CD4-positive, alpha-beta T cell treated with Interleukin-12 subunit alpha and Interleukin-12 subunit beta, for 1 hour (primary cell): ENCODE measurements at regions not wholly inside any gene's neighbourhood (a gene's known extent, or its start where the extent isn't known, plus 50 kb on each side); places are given as distances from the start of the nearest gene placed in this dataset.
A peak's percentile ranks its signal among the peaks of the same experiment; 100 is the strongest.

Experiments used
- DNase-seq: peaks from one replicate; pipeline ENCODE4 v3.0.0-alpha.2; 2020

GRCh38 chr2:12330916-12331315 lies 385.8 kb upstream of the TRIB2 start:
- no peak for DNase-seq

DNA sequence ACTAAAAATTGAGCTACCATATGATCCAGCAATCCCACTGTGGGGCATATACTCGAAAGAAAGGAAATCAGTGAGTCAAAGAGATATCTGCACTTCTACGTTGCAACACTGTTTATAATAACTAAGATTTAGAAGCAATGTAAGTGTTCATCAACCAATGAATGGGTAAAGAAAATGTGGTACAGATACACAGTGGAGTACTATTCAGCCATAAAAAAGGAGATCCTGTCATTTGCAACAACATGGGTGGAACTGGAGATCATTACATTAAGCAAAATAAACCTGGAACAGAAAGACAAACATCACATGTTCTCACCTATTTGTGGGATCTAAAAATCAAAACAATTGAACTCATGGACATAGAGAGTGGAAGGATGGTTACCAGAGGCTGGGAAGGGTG lies 385.0 kb upstream of the TRIB2 start:
- DNase-seq = no peak

DNA sequence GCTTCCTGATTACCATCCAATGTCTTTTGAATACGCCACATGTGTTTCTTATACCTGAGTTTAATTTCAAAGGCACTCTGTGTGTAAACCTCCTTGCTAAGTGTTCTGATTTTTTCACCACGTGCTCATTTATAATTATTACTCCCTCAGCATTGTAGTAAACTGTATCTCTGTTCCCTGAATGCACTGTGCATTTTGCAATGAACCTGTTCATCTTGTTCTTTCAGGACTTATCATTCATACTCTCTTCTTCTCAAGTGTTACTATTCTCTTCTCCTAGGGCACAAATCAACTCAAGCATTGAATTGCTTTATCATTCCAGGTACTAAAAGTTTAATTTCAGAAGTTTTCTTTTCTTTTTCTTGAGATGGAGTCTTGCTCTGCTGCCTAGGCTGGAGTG lies 383.4 kb upstream of the TRIB2 start:
- no peak for DNase-seq

DNA sequence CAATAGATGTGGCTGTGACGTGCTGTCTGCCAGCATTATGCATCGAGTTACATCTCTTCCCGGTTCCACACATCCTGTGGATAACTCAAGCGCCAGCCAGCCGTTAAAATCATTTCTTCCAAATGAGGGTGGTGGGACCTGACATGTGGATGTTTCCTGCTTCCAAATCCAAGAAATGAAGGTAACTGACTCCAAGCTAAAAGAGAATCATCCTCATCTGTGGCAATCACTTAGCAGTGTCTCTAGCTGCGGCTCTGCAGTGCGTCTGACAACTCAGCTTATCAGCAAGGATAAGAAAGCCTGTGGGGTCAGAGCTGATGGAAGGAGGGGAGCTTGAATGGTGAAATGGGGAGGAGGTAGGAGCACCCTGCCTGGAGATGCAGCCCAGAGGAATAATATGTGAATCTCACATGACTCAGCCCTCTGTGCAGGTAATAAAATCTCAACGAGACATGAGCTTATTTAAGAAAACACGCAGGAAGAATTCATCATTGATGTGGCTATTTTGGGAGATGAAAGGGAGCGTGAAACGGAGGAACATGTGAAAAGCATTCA lies 382.2 kb upstream of the TRIB2 start:
- peak; percentile 1 for DNase-seq

GRCh38 chr2:12335131-12335530 lies 381.6 kb upstream of the TRIB2 start:
- DNase-seq = no peak

- DNase-seq = no peak
Observed at GRCh38 chr2:12335995-12336394, 380.7 kb upstream of the TRIB2 start.

DNA sequence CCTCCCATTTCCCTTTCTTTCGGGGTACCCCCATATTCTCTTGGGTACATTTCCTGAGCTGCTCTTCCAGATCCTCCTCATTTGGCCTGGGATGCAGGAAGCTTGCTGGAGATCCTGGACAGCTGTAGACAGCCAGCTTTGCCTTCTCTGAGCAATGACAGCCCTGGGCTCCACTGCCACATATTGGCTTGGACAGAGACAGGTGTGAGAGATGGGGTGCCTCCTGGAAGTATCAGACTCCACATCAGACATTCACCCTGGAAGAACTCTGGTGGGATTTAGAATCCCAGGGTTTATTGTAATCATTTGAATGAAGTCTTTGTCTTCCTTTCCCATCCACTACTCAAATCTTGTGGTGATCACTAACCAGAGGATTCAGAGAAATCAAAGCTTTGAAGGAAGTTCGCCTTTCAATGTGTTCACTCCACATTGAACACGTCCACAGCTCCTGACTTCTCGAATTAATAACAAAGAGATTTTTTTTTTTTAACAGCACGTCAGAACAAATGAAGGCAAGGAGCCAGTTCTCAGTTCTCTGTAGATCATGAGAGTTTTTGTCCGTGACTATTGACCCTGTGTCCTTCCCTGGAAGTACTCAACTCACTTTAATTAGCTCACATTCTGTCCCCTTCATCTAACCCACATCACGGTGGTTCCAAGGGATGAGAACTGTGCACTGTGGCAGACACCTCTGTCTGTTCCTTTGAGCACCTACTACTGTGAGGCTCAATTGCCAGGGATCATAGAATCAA lies 377.6 kb upstream of the TRIB2 start:
- no peak for DNase-seq

DNA sequence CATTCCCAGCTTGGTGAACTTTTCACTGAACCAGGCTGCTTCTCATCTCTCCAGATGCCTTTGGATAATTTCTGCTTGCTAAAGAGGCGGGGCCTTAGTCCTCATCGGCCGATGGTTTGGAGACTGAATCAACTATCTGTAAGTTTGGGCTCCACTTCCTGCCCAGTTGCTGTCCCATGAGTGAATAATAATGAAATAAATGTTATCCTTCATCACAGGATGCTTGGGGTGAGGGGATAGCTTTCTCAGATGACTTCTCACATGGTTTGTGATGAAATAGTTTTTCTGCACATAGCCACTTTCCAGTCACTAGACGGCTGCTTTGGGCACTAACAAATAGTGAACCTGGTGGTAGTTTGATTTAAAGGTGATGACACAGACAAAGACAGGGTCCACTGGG lies 376.6 kb upstream of the TRIB2 start:
- DNase-seq = no peak

DNA sequence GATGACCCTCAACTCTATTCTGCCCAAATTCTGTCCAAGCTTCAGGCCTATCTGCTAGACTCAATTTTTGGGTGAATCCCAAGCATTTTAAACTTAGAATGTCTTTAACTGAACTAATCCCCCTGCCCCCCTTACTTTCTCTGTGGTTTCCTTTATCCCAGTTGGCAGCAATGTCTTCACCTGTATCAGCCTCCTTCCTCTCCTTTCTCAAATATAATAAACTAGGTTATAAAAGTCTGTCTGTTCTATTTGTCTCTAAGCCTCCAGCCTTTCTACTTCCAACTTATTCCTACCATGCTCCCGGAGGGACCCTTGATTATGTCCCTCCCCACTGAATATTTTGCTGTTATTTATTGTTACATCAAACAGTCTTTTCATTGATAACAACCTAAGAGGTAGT lies 375.5 kb upstream of the TRIB2 start:
- DNase-seq = no peak

DNA sequence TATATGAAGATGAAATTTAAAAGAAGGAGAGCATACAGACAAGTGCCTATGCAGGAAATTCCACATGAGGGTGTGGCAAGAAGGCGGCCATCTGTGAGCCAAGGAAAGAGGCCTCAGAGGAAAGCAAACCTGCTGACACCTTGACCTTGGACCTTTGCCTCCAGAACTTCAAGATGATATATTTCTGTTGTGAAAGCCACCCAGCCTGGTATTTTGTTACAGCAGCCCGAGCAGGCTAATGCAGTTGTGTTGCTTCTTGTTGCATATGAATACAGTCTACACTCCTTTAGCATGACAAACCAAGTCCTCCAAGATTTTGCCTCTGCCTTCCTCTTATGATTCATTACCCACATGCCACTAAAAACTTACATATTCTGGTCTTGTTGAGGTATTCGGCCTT lies 374.8 kb upstream of the TRIB2 start:
- DNase-seq = no peak

DNA sequence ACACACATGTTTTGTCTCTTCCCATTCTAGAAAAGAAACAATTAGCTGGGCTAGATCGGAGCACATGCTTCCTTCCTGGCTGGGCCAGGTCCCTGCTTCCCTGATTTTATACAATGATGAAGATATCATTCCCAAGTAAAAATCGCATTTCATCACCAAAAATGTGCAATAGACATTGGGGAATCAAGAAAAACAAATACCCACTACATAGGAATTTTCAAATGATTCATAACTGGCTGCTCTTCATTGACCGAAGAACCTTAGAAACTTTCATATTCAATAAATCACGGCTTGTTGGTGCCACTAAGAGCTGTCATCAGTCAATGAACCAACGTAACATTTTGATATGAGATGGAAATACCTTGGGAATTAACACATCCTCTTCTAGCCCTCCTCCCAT lies 373.6 kb upstream of the TRIB2 start:
- DNase-seq = no peak

DNA sequence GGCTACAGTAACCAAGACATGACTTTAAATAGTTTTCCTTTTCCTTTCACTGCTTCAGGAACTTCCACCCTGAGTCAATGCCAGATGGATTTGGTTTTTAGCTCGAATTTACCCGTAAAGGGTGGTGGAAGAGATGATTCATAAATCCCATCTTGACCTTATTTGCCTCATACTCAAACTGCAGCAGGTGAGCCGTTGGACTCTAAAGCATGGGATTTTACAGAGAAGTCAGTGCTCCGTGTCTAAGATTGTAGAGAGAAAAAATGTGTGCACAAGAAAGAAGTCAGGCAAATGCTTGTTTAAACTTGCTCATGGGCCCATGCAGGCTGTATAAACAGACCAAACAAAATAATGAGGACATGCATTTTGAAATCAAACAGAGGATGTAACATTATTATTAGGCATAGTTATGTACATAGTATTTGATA lies 369.7 kb upstream of the TRIB2 start:
- no peak for DNase-seq

GRCh38 chr2:12348216-12348615 lies 368.5 kb upstream of the TRIB2 start:
- DNase-seq = no peak

GRCh38 chr2:12350821-12351220 lies 365.9 kb upstream of the TRIB2 start:
- DNase-seq = no peak

DNA sequence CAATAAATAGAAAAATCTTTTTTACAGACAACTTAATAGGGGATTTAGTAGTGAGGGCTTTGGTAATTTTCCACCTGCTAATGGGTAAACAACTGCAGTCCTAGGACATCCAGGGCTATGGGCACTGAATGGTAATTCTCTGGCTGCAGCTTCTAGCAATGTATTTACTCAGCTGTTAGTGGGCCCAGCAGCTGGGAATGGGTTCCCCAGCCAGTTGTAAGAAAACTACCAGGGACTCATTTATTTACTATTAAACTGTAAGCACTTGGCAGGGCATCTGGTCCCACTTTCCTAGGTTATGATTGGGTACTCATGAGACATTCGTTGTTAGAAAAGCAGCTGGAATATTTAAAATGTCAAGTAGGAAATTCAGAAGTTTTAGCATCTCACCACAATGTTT lies 363.8 kb upstream of the TRIB2 start:
- DNase-seq = no peak

DNA sequence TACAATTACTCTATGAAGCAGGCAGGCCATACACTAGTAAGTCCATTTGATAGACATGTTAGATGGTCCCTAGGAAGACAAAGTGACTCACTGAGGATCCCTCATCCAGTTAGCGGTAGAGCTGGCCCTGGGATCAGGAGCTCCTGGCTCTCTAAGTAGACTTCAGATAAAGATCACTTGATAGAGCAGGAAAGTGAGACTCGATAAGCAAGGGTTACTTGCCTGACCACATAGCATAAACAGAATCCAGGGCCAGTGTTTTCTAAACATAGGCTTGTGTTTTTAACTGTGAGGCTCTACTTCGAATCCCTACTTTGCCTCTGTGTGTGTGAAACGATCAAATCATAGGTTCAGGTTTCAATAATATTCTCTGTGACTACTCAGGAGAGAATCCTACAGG lies 355.2 kb upstream of the TRIB2 start:
- DNase-seq = no peak

DNA sequence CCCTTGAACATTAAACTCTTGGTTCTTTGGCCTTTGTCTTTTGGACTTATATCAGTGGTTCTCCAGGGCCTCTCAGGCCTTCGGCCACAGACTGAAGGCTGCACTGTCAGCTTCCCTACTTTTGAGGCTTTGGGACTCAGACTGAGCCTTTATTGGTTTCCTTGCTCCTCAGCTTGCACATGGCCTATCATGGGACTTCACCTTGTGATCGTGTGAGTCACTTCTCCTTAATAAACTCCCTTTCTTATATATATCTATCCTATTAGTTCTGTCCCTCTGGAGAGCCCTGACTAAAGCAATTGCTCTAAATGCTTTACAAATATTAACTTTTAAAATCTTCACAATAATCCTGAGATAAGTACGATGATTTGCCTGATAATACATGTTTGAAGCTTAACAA lies 353.6 kb upstream of the TRIB2 start:
- DNase-seq = no peak

GRCh38 chr2:12363569-12363968 lies 353.2 kb upstream of the TRIB2 start:
- DNase-seq = no peak

GRCh38 chr2:12369566-12369965 lies 347.2 kb upstream of the TRIB2 start:
- no peak for DNase-seq

DNA sequence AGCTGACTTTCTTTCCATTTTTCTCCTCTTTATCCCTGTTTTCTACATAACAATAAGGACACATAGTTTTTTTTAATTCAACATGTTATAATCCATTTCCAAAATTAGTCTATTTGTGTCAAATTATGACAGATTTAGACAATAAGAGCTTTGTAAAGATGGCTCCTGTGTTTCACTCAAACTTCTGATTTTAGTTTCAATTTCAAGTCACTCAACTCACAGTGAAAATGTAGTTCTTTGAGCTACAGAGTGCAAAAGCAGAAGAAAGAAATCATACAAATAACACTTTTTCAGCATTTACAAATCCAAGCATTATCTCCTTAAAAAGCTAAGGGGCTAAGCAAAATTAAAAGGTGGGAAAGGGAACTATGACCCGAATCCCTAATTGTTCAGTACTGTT lies 340.7 kb upstream of the TRIB2 start:
- DNase-seq = no peak

DNA sequence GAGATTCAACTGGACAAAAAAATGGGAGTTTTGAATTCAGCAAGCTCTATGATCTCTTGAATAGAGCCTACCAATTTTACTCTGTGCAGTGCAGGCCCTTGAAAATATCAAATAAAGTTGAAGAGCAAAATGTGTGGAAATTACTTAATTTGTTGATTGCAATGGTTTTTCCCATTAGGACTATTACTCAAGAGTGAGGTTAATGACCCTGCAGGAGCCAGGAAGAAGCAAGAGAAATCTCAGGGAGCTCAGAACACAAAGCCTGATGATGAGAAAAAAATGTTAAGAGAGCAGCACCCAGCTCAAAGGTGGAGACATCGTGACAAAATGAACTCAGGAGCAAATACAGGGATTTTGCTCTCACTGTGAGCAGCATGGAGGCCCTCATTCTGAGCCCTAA lies 337.6 kb upstream of the TRIB2 start:
- DNase-seq = no peak

DNA sequence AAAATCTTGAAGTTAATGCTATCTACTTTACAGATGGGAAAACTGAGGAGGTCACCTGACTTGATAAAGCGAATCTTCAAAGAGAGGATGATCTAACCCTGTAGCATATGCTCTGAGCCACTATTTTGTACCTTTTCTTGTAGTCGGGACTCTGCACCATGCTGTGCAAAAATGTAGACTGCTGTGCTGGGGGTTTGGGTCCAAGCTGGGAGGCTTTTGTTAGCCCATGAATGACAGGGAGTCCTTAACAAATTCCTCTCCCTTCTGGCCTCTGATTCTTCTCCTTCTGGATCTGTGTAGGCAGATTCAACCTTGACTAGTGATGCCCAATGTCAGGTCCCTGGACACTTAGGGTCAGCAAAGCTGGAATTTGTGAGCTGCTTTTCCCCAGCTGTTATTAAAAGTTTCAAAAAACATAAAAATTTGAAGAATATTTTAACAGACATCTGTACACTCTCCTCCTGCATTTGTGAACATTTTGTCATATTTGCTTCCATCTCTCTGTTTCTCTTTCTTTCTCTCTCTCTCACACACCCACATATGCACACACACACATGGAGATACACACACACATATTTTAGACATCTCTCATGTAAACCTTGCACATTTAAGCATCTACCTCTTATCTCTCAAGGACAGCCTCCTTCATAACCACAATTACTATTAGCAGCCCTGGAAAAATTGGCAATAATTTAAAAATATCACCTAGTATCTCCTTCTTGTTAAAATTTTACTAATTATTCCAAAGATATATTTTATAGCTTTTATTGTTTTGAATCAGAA lies 335.0 kb upstream of the TRIB2 start:
- no peak for DNase-seq

DNA sequence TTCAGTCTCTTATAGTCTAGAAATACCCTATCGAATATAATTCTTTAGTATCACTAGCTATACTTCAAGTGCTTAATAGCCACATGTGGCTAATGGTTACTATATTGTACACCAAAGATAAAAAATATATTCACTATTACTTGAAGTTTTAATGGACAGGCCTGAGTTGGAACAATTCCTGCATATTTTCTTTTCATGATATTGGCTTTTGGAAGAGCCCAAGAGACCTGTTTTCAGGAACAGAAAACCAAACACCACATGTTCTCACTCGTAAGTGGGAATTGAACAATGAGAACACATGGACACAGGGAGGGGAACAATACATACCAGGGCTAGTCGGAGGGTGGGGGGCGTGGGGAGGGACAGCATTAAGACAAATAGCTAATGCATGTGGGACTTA lies 334.4 kb upstream of the TRIB2 start:
- DNase-seq = no peak

GRCh38 chr2:12389344-12390045 lies 327.2 kb upstream of the TRIB2 start:
- no peak for DNase-seq
